ENCODE measurements at regions not wholly inside any gene's neighbourhood (a gene's known extent, or its start where the extent isn't known, plus 50 kb on each side); places are given as distances from the start of the nearest gene placed in this dataset.

DNA sequence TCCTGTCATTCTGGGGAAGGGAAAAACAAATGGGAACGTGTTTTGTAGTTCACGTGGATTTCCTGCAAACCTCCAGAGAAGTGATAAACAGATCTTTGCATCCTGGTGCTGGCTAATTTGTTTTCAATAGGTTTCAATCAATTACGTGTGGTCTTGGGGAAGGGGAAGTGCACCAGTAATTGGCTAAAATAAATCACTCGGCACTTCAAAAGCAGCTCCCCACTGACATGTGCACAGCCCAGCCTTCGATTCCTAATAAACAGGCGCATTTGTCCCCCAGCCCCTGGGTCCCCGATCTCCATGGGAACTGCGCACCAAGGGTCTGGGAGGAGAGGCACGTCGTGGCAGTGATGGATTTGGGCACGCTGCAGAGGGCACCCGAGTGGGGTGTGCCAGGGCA lies 112.9 kb upstream of the GSE1 start:
- no peak overlapping the region for H3K27ac ChIP-seq
- no peaks in the 10 kb centered on the region for H3K27me3 ChIP-seq
- H3K9me3 ChIP-seq, result no peaks in the 10 kb centered on the region
- 85 to 90% (median 86%) methylated on average over 11 to 12 of the region's 12 CpGs for WGBS, 4 donors
- no peaks in the 10 kb centered on the region for H3K36me3 ChIP-seq
- TF ChIP-seq, protein P1, sequence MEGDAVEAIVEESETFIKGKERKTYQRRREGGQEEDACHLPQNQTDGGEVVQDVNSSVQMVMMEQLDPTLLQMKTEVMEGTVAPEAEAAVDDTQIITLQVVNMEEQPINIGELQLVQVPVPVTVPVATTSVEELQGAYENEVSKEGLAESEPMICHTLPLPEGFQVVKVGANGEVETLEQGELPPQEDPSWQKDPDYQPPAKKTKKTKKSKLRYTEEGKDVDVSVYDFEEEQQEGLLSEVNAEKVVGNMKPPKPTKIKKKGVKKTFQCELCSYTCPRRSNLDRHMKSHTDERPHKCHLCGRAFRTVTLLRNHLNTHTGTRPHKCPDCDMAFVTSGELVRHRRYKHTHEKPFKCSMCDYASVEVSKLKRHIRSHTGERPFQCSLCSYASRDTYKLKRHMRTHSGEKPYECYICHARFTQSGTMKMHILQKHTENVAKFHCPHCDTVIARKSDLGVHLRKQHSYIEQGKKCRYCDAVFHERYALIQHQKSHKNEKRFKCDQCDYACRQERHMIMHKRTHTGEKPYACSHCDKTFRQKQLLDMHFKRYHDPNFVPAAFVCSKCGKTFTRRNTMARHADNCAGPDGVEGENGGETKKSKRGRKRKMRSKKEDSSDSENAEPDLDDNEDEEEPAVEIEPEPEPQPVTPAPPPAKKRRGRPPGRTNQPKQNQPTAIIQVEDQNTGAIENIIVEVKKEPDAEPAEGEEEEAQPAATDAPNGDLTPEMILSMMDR (IDR thresholded peaks at IDR 0.05), result no peak
- no peak for TF ChIP-seq POLR2A (IDR thresholded peaks at IDR 0.05)
- peaks cover 0 to 7% (median 0%) of the 10 kb centered on the region in 12 donors for H3K4me1 ChIP-seq
- intact Hi-C loops (cut with DNase I), result no loop called here
- H3K4me3 ChIP-seq, result no peak overlapping the region
- no peak for DNase-seq
- ATAC-seq, result no peak

DNA sequence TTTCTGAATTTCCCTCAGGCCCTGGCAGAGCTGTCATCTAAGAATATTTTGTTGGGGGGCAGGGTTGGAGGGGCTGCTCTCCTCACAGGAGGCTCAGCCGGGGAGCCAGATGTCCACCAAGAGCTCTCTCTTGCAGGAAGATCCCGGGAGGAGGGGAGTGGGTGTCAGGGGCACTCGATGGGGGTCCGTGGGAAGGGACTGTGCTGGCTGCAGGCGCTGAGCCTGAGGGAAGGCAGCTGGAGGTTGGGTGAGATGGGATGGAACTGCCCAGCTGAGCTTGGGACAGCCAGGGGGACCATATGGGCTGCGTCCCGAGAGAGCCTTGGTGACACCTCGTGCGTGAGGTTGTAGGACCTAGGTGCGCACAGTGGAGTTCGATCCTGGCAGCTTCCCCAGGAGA lies 111.2 kb upstream of the GSE1 start:
- TF ChIP-seq, protein P1 (IDR thresholded peaks at IDR 0.05), result no peak
- H3K27ac ChIP-seq, result no peak overlapping the region
- H3K4me3 ChIP-seq, result no peak overlapping the region
- H3K36me3 ChIP-seq, result no peaks in the 10 kb centered on the region
- DNase-seq (no peak), ATAC-seq (no peak)
- H3K4me1 ChIP-seq, result peaks cover 0 to 15% (median 2%) of the 10 kb centered on the region in 12 donors
- WGBS, 4 donors, result 90 to 93% (median 91%) methylated on average over 11 of the region's 11 CpGs
- no peaks in the 10 kb centered on the region for H3K27me3 ChIP-seq
- H3K9me3 ChIP-seq, result no peaks in the 10 kb centered on the region
- intact Hi-C loops (cut with DNase I), result no loop called here

DNA sequence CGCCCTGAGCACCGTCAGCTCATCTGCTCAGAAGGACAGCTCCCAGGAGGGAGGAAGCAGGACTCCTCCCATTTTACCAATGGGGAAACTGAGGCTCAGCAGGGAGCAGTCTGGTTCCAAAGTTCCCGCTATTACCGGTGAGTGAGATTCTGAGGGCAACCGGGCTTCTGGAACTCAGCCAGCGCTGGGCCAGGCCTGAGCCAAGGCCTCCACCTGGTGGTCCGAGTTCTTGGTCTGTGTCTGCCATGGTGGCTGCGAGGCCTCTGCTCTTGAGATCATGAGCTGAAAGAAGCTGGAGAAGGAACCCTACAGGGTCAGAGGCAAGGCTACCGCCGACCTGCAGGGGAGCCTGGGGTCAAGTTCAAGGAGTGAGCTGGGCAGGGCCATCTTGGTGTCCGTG lies 110.8 kb upstream of the GSE1 start:
- ATAC-seq (no peak), DNase-seq (no peak)
- Histone ChIP-seq H3K27ac (no peak overlapping the region), H3K9me3 (no peaks in the 10 kb centered on the region), H3K4me1 (peaks cover 0 to 20% (median 4%) of the 10 kb centered on the region in 12 donors), H3K27me3 (no peaks in the 10 kb centered on the region), H3K36me3 (no peaks in the 10 kb centered on the region), H3K4me3 (no peak overlapping the region)
- WGBS, 4 donors, result 86 to 92% (median 87%) methylated on average over 6 to 11 of the region's 11 CpGs
- intact Hi-C loops (cut with DNase I), result no loop called here
- TF ChIP-seq POLR2A (IDR thresholded peaks at IDR 0.05), result no peak
- TF ChIP-seq, protein P1 (IDR thresholded peaks at IDR 0.05), result no peak

DNA sequence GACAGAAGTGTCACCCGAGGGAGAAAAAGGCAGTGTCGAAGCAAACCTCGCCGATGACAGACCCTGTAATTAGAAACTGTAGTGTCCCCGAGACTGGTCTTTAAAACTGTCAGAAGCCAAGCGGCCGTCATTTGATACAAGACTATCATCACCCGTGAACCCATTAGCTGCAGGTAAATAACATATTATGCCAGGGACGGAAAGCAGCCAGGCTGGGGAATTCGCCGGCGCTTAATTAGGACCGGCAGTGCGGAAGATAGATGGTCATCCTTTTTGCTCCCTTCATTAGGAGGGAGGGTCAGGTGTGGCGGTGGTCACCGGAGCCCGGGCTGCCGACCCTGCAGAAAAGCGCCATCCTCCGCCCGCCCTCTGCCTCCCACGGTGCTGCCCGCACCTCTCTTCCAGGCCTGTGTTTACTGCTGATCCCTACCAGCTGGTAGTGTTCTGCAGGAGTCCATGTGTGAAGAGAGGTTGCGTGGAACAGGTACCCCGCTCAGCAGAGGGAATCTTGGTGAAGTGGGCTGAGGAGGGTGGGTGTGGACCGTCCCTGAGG lies 109.4 kb upstream of the GSE1 start:
- TF ChIP-seq, protein P1 (IDR thresholded peaks at IDR 0.05), result no peak
- TF ChIP-seq POLR2A (IDR thresholded peaks at IDR 0.05), result no peak
- ATAC-seq (no peak), DNase-seq (no peak)
- H3K27ac ChIP-seq, result no peak overlapping the region
- no peaks in the 10 kb centered on the region for H3K36me3 ChIP-seq
- H3K27me3 ChIP-seq, result no peaks in the 10 kb centered on the region
- WGBS, 4 donors, result 91 to 93% (median 92%) methylated on average over 25 to 26 of the region's 26 CpGs
- no peaks in the 10 kb centered on the region for H3K9me3 ChIP-seq
- H3K4me1 ChIP-seq, result peaks cover 0 to 29% (median 9%) of the 10 kb centered on the region in 12 donors
- intact Hi-C loops (cut with DNase I), result no loop called here
- no peak overlapping the region for H3K4me3 ChIP-seq

All from heart left ventricle (tissue), 16 donors.